Adrenal gland (tissue), 9 donors: ENCODE measurements at regions not wholly inside any gene's neighbourhood (a gene's known extent, or its start where the extent isn't known, plus 50 kb on each side); places are given as distances from the start of the nearest gene placed in this dataset.
A peak's percentile ranks its signal among the peaks of the same experiment; 100 is the strongest.

Experiments
- DNase-seq, 7 donors: peaks; one replicate each; pipeline ENCODE4 v3.0.0-alpha.2; 2019 to 2020
- H3K27ac ChIP-seq, 5 donors: fragments of 200-600 bp; sonication (generic) in 4 of 5; 1 replicate in 3 of 5; 2 replicates in 2 of 5; pipeline versions ENCODE4 v1.5.1 to v1.8.0; 2016 to 2020; ENCODE audit warnings: mild to moderate bottlenecking in 1 of 5
- H3K27me3 ChIP-seq: fragments of 200-600 bp; 2 replicates; pipeline ENCODE4 v1.8.0; 2021
- H3K36me3 ChIP-seq, 2 donors: fragments of 200-600 bp; replicated peaks in 1 of 2; 1 replicate in 1 of 2; 2 replicates in 1 of 2; pipeline versions ENCODE4 v1.5.1 to v1.8.0; 2018 to 2022
- H3K4me1 ChIP-seq, 2 donors: fragments of 200-600 bp; replicated peaks in 1 of 2; 1 replicate in 1 of 2; 2 replicates in 1 of 2; pipeline versions ENCODE4 v1.5.1 to v1.8.0; 2018 to 2021
- H3K4me3 ChIP-seq, 4 donors: fragments of 200-600 bp; sonication (generic) in 3 of 4; one replicate each; pipeline ENCODE4 v1.5.1; 2016 to 2018
- H3K9me3 ChIP-seq, 3 donors: fragments of 200-600 bp; sonication (generic) in 1 of 3; replicated peaks in 1 of 3; 1 replicate in 2 of 3; 2 replicates in 1 of 3; pipeline versions ENCODE4 v1.5.1 to v1.8.0; 2016 to 2021
- POLR2A ChIP-seq, 2 donors: fragments of 450-650 bp; IDR thresholded peaks; one replicate each; pipeline ENCODE4 v1.6.1; 2017; ENCODE audit warnings: antibody characterized with exemption in 2 of 2, mild to moderate bottlenecking in 2 of 2, moderate library complexity in 1 of 2
- WGBS, 4 donors: extraction: QIAGEN DNeasy Blood & Tissue Kit in 2 of 4; methylation state at CpG; one replicate each; pipeline versions ENCODE4 v1.1.5 to v1.1.7; 2013 to 2017; 5-methylcytosine and 5-hydroxymethylcytosine counted together
- intact Hi-C, 2 donors: fragments of 100-400 bp; cut with DNase I; formaldehyde crosslinking; loops; one replicate each; pipeline versions ENCODE4 v1.14.1 to v1.15.0; 2022 to 2023
- TF ChIP-seq, protein P1 (sequence below), 6 experiments: fragments of 450-650 bp in 4 of 6; fragments of 200-600 bp in 2 of 6; sonication (generic) in 1 of 6; IDR thresholded peaks; 1 replicate in 5 of 6; 2 replicates in 1 of 6; pipeline versions ENCODE4 v1.5.1 to v1.8.0; 2016 to 2021; ENCODE audit warnings: antibody characterized with exemption in 6 of 6, mild to moderate bottlenecking in 2 of 6, moderate library complexity in 1 of 6
- donor health status: healthy with polysubstance abuse.
- donor health status: Bipolar disorder and iron deficiency.
- donor health status: DM: yes; HTN: yes; CAD: no.
- donor health status: DM: no; HTN: no; CAD: no.
- donor health status: DM: no; HTN: no; CAD: no.

DNA sequence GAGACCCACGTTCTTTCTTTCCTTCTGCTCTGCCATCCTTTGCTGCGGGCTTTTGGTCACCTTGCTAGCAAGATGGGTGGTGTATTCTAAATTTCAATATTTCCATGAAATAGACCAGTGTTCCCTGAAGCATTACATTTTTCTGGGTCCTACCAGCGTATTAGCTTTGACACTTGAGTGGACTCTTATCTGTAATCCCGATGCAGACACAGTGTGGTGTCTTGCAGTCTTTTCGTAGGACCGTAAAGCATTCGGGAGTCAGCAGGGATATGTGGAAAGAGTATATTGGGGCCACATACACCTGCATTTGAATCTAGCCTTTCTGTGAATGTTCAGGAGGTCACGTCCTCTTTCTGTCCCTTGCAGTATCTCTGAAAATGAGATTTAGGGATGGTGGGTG lies 124.7 kb upstream of the CPEB4 start:
- no peaks in the 10 kb centered on the region for H3K9me3 ChIP-seq
- 90 to 95% (median 93%) methylated on average over 8 of the region's 8 CpGs for WGBS, 4 donors
- H3K4me1 ChIP-seq, result peaks cover 12 to 65% of the 10 kb centered on the region in 2 donors
- no peak for DNase-seq
- no peak overlapping the region for H3K4me3 ChIP-seq
- H3K36me3 ChIP-seq, result no peaks in the 10 kb centered on the region
- no peaks in the 10 kb centered on the region for H3K27me3 ChIP-seq
- no peak for TF ChIP-seq POLR2A (IDR thresholded peaks at IDR 0.05)
- TF ChIP-seq, protein P1, sequence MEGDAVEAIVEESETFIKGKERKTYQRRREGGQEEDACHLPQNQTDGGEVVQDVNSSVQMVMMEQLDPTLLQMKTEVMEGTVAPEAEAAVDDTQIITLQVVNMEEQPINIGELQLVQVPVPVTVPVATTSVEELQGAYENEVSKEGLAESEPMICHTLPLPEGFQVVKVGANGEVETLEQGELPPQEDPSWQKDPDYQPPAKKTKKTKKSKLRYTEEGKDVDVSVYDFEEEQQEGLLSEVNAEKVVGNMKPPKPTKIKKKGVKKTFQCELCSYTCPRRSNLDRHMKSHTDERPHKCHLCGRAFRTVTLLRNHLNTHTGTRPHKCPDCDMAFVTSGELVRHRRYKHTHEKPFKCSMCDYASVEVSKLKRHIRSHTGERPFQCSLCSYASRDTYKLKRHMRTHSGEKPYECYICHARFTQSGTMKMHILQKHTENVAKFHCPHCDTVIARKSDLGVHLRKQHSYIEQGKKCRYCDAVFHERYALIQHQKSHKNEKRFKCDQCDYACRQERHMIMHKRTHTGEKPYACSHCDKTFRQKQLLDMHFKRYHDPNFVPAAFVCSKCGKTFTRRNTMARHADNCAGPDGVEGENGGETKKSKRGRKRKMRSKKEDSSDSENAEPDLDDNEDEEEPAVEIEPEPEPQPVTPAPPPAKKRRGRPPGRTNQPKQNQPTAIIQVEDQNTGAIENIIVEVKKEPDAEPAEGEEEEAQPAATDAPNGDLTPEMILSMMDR (IDR thresholded peaks at IDR 0.05), result no peak
- H3K27ac ChIP-seq, result no peak overlapping the region
- intact Hi-C loops, result loop anchor here in 1 of 2 donors (10.0 kb wide), 1 partner anchor 139 kb away; no protein-coding TSS in a partner anchor

DNA sequence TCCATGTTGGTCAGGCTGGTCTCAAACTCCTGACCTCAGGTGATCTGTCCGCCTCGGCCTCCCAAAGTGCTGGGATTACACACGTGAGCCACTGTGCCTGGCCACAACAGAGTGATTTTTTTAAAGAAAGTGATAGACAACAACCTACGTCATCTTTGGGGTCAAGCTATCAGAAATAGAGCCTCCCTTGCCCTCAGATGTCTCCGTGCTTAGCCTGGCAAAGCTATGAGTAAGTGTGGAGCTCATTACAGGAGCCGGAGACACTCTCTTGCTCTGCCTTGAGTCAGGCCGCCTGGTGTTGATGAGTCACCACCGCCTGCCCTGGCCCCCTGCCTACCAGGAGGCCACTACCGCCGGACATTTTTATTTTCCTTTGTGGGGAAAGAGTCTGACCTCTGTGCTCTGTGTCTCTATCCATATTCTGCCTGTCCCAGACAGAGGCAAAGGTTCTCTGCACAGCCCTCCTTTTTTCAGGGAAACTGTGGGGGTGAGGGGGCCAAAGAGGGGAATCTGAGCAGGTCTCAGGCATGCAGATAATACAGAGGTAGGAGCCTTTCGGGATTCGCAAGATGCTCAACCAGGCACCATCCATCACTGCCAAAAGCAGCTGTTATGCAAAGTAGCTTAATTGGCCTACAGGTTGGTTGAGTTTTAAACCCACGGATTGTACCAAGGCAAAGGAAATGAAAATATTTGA lies 123.7 kb upstream of the CPEB4 start:
- Histone ChIP-seq H3K4me1 (peaks cover 12 to 57% of the 10 kb centered on the region in 2 donors), H3K27me3 (no peaks in the 10 kb centered on the region), H3K9me3 (no peaks in the 10 kb centered on the region), H3K27ac (peak overlapping the region; percentile 61 to 96 (median 80)), H3K36me3 (no peaks in the 10 kb centered on the region), H3K4me3 (no peak overlapping the region)
- DNase-seq, result peak; percentile 93 to 98 (median 97)
- intact Hi-C loops, result loop anchor here (5.0 to 10.0 kb wide), 2 partner anchors 128 to 140 kb away; no protein-coding TSS in a partner anchor
- WGBS, 4 donors, result 19 to 34% (median 26%) methylated on average over 11 to 13 of the region's 13 CpGs
- TF ChIP-seq POLR2A (IDR thresholded peaks at IDR 0.05), result peak in 1 of 2 donors; percentile 70
- TF ChIP-seq, protein P1 (IDR thresholded peaks at IDR 0.05), result peak in 2 of 6 experiments; percentile 8 to 22

DNA sequence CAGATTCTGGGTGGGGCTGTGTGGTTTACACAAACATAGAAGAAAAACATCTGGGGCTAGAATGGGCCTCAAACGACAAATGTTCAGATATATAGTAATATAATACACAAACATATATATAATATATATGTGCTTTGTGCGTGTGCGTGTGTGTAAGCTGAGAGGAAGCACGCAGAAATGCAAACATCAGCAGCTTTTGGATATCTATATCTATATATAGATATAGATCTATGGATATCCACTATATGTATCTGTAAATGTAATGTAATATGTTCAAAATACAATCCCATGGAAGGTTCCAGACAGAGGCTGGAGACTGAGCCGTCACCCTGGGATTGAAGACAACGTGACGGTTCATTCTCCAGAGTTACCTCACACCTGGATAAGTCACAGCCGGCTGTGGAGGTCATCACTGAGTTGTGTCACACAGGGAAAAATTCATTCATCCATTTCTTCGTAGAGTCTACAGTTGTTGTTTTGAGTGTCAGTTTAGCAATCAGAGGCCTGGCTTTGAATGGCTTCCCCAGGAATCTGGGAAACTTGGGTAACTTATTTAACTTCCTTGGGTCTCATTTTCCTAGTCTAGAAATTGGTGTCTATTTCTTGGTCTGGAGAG lies 123.0 kb upstream of the CPEB4 start:
- peak in 2 of 7 donors; percentile 42 to 47 for DNase-seq
- peak overlapping the region; percentile 61 to 96 (median 80) for H3K27ac ChIP-seq

DNA sequence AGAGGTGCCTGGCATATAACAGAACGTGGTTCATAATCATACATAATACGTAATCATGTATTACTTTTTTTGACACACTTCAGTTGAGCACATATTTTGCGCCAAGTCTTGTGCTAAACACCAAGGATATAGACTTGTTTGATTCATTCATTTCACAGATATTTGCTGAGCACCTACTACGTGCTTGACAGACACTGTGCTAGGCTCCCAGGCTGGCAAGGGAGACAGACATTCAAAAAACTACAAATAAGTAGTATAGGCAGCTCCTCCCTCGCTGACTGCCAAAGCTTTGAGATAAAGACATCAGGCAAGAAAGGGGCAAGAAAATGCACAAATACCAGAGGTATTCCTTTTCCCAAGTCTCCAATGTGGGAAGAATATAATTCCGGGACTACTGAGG lies 122.5 kb upstream of the CPEB4 start:
- H3K4me3 ChIP-seq, result no peak overlapping the region
- 77 to 92% (median 83%) methylated on average over 6 of the region's 6 CpGs for WGBS, 4 donors
- H3K27ac ChIP-seq, result peak overlapping the region; percentile 61 to 96 (median 80)
- no peaks in the 10 kb centered on the region for H3K9me3 ChIP-seq
- H3K36me3 ChIP-seq, result no peaks in the 10 kb centered on the region
- intact Hi-C loops, result loop anchor here (5.0 to 10.0 kb wide), 2 partner anchors 127 to 141 kb away; no protein-coding TSS in a partner anchor
- no peak for DNase-seq
- H3K27me3 ChIP-seq, result no peaks in the 10 kb centered on the region
- H3K4me1 ChIP-seq, result peaks cover 12 to 48% of the 10 kb centered on the region in 2 donors
- TF ChIP-seq, protein P1 (IDR thresholded peaks at IDR 0.05), result no peak
- TF ChIP-seq POLR2A (IDR thresholded peaks at IDR 0.05), result no peak

More for the DNA sequence above, 123.0 kb upstream of the CPEB4 start:
- WGBS, 4 donors, result 74 to 92% (median 78%) methylated on average over 9 of the region's 9 CpGs
- H3K4me3 ChIP-seq, result no peak overlapping the region
- H3K9me3 ChIP-seq, result no peaks in the 10 kb centered on the region
- H3K36me3 ChIP-seq, result no peaks in the 10 kb centered on the region
- H3K27me3 ChIP-seq, result no peaks in the 10 kb centered on the region
- intact Hi-C loops, result loop anchor here (5.0 to 10.0 kb wide), 2 partner anchors 127 to 140 kb away; no protein-coding TSS in a partner anchor
- no peak for TF ChIP-seq POLR2A (IDR thresholded peaks at IDR 0.05)
- TF ChIP-seq, protein P1 (IDR thresholded peaks at IDR 0.05), result no peak
- H3K4me1 ChIP-seq, result peaks cover 12 to 50% of the 10 kb centered on the region in 2 donors
